ENCODE measurements at regions not wholly inside any gene's neighbourhood (a gene's known extent, or its start where the extent isn't known, plus 50 kb on each side); places are given as distances from the start of the nearest gene placed in this dataset.

- DNase-seq = no peak
These were observed 530.6 kb downstream of the KLF12 start for GRCh38 chr13:73603646-73604045.

- DNase-seq = no peak
These were observed 531.9 kb downstream of the KLF12 start for GRCh38 chr13:73602295-73602694.

DNA sequence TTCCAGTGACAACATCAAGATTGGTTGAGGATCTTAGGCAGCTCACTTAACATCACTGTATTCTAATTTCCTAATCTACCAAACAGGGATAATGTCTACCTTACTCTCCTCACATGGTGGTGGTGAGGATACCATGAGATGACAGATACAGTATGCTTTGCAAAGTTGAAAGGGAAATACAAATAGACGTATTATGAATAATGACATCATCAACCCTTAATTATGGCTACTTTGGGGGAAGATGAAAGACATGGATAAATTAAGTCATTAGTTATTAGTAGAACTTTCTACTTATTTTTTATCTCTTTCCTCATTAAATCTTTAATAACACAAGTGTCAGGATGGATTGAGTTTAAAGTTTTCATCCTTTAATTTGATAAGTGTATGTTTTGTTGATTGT lies 532.5 kb downstream of the KLF12 start:
- DNase-seq = no peak

- no peak for DNase-seq
These were observed 534.7 kb downstream of the KLF12 start for GRCh38 chr13:73599232-73600128.

DNA sequence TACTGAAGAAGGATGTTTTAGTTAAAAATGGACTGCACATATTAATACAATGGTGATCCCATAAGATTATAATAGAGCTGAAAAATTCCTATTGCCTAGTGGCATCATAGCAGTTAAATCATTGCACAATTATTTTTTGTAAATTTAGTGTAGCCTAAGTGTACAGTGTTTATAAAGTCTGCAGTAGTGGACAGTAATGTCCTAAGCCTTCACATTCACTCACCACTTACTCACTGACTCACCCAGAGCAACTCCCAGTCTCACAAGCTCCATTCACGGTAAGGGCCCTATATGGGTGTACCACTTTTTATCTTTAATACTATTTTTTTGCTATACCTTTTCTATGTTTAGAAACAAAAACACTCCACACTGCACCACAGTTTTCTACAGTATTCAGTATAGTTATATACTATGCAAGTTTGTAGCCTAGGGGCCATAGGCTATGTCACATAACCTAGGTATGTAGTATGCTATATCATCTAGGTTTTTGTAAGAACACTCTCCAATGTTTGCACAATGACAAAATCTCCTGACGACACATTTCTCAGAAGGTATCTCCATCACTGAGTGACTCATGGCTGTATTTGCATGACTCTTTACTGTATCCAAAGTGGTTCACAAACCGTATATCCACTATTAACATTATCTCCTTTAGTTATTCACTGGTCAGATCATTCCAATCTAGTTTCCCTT lies 536.0 kb downstream of the KLF12 start:
- DNase-seq = no peak

DNA sequence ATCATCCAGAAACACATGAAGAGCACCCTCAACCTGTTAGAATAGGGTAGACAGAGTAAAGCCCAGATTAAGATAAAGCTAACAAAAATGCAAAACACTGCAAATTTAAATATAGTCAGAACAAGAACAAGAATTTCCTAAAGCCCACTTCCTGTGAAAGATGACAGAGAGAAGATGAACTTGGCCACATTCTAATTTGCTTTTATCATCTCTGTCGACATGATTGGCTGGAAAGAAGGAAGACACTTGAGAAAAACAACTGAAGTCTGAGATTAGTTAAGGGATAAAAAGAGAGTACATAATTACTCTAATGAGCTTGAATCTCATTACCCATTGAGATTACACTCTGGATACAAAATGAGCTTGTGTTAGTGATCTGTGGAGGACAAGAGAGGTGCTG lies 537.6 kb downstream of the KLF5 start:
- no peak for DNase-seq

- no peak for DNase-seq
These were observed 534.5 kb downstream of the KLF5 start for GRCh38 chr13:73593199-73593765.

- no peak for DNase-seq
These were observed 533.1 kb downstream of the KLF5 start for GRCh38 chr13:73591861-73592260.

DNA sequence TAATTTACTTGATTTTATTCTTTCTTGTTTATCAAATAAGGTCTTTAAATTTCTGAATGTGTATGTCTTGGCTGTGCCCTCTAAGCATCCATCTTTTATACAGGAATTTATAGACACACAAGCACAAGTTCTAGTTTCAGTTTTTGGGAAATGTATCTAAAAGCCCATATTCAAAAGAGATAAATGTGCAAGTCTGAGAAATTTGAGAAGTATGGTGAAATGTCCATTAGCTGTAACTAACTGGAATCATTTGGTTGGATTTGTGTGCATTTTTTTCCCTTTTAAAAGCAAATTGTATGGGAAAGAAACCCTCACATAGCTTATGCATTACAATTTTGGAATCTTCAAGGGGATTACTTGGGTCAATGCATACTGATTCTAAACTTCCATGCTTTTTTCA lies 532.0 kb downstream of the KLF5 start:
- no peak for DNase-seq

- DNase-seq = no peak
These were observed 526.4 kb downstream of the KLF5 start for GRCh38 chr13:73585236-73585635.

DNA sequence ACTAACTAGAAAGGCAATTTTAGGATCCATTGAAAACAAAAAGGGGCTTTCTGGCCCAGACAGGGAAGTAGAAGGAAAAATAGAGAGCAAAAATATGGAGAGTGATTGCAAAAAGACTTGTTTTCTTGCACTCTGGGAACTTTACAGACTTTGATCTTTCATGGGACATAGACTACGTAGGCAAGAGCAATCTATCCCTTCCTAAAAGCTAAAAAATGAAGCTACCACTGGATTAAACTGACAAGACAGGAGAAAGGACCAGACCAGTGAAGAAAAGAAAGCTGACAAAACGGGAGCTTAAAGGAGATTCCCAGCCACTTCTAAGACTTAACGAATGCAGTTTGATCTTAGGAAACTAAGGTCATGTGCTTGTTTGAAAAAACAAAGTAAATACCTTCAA lies 524.5 kb downstream of the KLF5 start:
- DNase-seq = no peak

GRCh38 chr13:73580513-73581267 lies 521.9 kb downstream of the KLF5 start:
- no peak for DNase-seq

DNA sequence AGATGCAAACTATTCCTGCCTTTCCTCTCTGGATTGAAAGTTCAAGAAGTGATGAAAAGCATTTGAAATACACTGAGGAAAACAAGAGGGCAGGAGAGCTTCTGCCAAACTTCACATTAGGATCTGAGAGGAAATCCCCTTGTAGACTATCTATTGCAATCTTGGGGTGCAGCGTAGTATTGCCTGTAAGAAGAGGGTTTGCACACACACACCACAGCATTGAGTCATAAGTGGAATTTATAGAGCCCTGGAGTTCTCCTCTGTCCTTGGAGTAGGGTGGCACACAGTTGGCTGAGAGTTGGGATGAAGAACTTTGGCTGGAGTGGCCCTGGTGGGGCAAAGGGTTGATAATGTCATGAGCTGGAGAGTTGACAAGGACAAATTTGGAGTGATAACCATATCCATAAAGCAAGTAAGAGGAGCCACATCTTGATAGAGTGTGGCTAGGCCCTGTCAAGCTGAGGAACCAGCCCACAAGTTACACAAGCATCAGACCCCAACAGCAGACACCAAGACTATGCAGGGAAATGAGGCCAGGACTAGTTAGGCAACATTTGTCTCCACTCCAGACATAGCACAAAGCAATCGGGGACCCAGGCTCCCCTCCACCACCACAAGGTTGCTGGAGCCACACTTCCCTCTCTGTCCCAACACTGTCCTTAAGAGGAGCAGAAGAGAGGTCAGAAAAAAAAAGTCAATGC lies 520.9 kb downstream of the KLF5 start:
- DNase-seq = no peak

DNA sequence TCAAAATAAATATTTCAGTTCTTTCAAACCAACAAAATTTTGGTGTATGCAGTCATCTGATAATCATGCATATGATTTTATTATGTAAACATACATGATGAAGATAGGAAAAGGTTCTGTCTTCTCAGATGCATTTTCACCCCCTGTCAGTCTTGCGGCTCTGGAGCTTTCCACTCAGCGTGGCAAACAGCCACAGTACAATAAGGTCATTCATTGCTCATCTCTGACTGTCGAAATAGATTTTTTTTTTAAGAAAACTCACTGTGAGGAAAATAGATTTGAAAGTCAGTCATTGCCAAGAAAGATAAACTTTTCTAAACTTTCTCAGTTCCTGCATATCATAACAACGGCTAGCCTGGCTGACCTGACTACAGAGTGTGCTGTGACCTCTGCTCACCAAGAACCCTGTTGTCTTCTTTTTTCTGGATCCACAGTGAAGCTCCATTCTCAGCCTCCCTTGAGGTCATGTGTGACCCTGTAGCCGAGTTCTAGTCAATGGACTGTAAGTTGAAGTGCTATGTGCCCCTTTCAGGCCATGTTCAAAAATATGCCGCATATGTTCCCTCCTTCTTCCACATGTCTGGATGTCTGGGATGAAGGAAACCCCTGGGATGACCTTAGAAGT lies 519.6 kb downstream of the KLF5 start:
- no peak for DNase-seq

DNA sequence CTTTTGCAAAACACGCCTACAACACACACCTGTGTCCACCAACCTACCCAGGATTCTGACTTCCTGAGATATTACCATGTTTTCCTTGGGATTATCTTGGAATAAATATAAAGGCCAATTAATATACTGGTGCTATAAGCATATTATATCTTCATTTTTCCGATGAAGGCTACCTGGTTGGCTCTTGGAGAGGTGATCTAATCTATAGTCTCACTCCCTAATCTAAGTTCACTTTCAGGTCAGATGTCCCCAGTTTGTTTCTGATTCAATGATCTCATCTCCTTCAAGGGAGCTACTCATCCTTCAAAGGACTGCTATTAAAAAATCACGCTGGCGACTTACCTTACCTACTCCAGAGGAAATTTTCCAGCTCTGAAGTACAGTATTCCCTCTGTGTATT lies 517.5 kb downstream of the KLF5 start:
- DNase-seq = no peak

- no peak for DNase-seq
These were observed 514.0 kb downstream of the KLF5 start for GRCh38 chr13:73572824-73573223.

GRCh38 chr13:73571376-73571775 lies 512.6 kb downstream of the KLF5 start:
- no peak for DNase-seq

- DNase-seq = no peak
These were observed 498.1 kb downstream of the KLF5 start for GRCh38 chr13:73556902-73557301.

GRCh38 chr13:73556128-73556527 lies 497.3 kb downstream of the KLF5 start:
- DNase-seq = no peak

GRCh38 chr13:73551736-73552135 lies 492.9 kb downstream of the KLF5 start:
- DNase-seq = no peak

GRCh38 chr13:73549717-73550116 lies 490.9 kb downstream of the KLF5 start:
- no peak for DNase-seq

DNA sequence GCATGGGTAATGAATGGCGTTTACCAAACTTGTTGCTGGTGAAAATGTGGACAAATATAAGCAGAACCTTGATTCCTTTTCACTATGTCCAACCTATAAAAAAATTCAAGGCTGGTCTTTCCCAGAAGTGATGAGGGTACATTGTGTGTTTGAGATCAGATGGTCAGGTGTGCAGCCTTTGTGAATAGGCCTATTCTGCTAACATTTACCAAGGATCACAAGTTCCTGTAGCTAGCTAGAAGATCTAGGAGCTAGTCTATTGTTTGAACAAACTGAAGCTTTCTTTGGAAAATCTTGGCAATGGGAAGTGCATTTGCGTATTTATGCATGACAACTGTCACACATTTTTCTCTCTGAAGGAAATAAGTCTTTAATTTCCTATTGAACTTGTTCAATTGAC lies 489.6 kb downstream of the KLF5 start:
- DNase-seq = no peak
